GM21737 (cell line): ENCODE measurements at regions not wholly inside any gene's neighbourhood (a gene's known extent, or its start where the extent isn't known, plus 50 kb on each side); places are given as distances from the start of the nearest gene placed in this dataset.
"Not testable (repeated sequence)": the region's sequence is repeated elsewhere in the genome, so short reads cannot be mapped to it uniquely, and the experiment has no call there.

ENCODE experiments used
- ATAC-seq: cut with Tn5 transposase; IDR thresholded peaks from one replicate; pipeline ENCODE4 v1.9.1; 2021; ENCODE audit warnings: mild to moderate bottlenecking, moderate library complexity; ENCODE audit not compliant: unreplicated experiment

GRCh38 chr10:108003576-108003975, 839.1 kb upstream of the SORCS1 start:
- ATAC-seq: no peak

GRCh38 chr10:108003061-108003460, 838.6 kb upstream of the SORCS1 start:
- ATAC-seq: no peak

- no peak for ATAC-seq
Observed at GRCh38 chr10:108000365-108000764, 835.9 kb upstream of the SORCS1 start.

GRCh38 chr10:107994621-107995270, 830.2 kb upstream of the SORCS1 start:
- ATAC-seq: no peak

- no peak for ATAC-seq
Observed at GRCh38 chr10:107986571-107986970, 822.1 kb upstream of the SORCS1 start.

GRCh38 chr10:107984581-107984980, 820.1 kb upstream of the SORCS1 start:
- no peak for ATAC-seq

- ATAC-seq: no peak
Observed at GRCh38 chr10:107984149-107984548, 819.6 kb upstream of the SORCS1 start.

GRCh38 chr10:107978455-107978854, 813.9 kb upstream of the SORCS1 start:
- no peak for ATAC-seq

GRCh38 chr10:107971973-107972372, 807.5 kb upstream of the SORCS1 start:
- ATAC-seq: no peak

- no peak for ATAC-seq
Observed at GRCh38 chr10:107971411-107971810, 806.9 kb upstream of the SORCS1 start.

GRCh38 chr10:107970512-107970911, 806.0 kb upstream of the SORCS1 start:
- ATAC-seq: no peak

- no peak for ATAC-seq
Observed at GRCh38 chr10:107969936-107970335, 805.4 kb upstream of the SORCS1 start.

- no peak for ATAC-seq
Observed at GRCh38 chr10:107966826-107967225, 802.3 kb upstream of the SORCS1 start.

GRCh38 chr10:107952649-107953556, 788.4 kb upstream of the SORCS1 start:
- no peak for ATAC-seq

- ATAC-seq: not testable (repeated sequence)
Observed at GRCh38 chr10:107950411-107951062, 786.0 kb upstream of the SORCS1 start.

- ATAC-seq: no peak
Observed at GRCh38 chr10:107942826-107943225, 778.3 kb upstream of the SORCS1 start.

GRCh38 chr10:107933076-107933475, 768.6 kb upstream of the SORCS1 start:
- ATAC-seq: no peak

- ATAC-seq: no peak
Observed at GRCh38 chr10:107931808-107932207, 767.3 kb upstream of the SORCS1 start.

GRCh38 chr10:107930037-107930436, 765.5 kb upstream of the SORCS1 start:
- ATAC-seq: no peak

- no peak for ATAC-seq
Observed at GRCh38 chr10:107924458-107924857, 760.0 kb upstream of the SORCS1 start.

- no peak for ATAC-seq
Observed at GRCh38 chr10:107919626-107920235, 755.2 kb upstream of the SORCS1 start.
